ENCODE measurements at regions not wholly inside any gene's neighbourhood (a gene's known extent, or its start where the extent isn't known, plus 50 kb on each side); places are given as distances from the start of the nearest gene placed in this dataset.

GRCh38 chr16:73285436-73286201 is 237.7 kb upstream of the ZFHX3 start:
- intact Hi-C loops (cut with micrococcal nuclease) = no loop called here

DNA sequence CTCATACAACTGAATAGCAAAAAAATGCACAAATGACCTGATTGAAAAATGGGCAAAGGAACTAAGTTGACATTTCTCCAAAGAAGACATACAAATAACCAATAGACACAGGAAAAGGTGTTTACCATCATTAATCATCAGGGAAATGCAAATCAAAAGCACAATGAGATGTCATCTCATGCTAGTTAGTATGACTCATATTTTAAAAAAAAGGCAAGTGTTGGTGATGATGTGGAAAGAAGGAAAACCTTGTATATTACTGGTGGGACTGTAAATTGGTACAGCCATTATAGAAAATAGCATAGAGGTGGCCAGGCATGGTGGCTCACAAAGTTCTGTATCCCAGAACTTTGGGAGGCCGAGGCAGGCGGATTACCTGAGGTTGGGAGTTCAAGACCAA is 232.5 kb upstream of the ZFHX3 start:
- intact Hi-C loops (cut with micrococcal nuclease) = no loop called here

GRCh38 chr16:73279451-73279850 is 231.5 kb upstream of the ZFHX3 start:
- intact Hi-C loops (cut with micrococcal nuclease) = no loop called here

DNA sequence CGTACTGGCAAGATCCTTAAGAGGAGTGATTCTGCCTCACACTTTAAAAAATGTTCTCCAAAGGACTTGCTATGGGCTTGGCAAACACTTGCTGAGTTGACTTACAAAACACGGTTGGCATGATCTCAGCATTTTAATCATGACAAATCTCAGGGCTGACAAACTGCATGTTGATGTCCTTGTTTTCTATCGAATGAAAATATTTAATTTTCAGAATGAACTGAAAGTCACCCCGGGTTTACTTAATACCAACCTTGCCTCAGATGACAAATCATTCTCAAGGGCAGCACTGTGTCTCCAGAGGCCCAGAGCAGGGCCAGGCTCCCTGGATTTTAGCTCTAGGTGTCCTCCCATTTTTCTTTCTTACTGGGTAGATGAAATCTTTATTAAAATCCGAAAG is 229.1 kb upstream of the ZFHX3 start:
- intact Hi-C loops (cut with micrococcal nuclease) = no loop called here

DNA sequence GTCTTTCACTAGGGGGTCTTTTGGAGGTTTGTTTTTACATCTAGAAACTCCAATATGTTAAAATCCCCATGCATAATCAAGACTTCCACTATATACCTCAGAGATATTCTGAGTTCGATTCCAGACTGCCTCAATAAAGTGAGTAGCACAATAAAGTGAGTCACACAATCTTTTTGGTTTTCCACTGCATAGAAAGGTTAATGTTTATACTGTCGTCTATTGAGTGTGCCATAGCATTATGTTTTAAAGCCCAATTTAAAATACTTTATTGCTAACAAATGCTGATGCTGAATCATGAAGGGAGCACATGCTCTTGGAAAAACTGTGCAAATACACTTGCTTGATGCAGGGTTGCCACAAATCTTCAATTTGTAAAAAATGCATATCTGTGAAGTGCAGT is 227.5 kb upstream of the ZFHX3 start:
- intact Hi-C loops (cut with micrococcal nuclease) = no loop called here

DNA sequence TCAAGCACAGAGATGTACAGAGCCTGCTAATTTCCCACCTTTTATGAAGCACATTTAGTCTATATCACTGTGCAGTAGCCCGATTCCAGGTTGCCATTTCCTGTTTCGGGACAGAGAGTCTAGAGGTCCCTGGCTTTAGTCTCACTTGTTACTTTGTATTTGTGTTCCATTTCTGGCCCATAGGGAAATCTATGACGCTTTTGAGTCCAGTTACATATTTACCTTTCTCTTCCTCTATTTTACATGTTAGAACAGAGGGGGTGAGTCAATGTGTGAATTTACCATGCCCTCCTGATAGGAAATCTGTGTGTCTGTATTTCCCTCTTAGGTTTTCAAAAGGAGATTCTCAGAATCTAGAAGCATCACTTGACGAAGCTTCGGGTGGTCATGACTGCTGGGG is 227.1 kb upstream of the ZFHX3 start:
- intact Hi-C loops (cut with micrococcal nuclease) = no loop called here

- intact Hi-C loops (cut with micrococcal nuclease) = no loop called here
Observed at GRCh38 chr16:73274140-73274539, 226.2 kb upstream of the ZFHX3 start.

- intact Hi-C loops (cut with micrococcal nuclease) = no loop called here
Observed at GRCh38 chr16:73268366-73268993, 220.6 kb upstream of the ZFHX3 start.

DNA sequence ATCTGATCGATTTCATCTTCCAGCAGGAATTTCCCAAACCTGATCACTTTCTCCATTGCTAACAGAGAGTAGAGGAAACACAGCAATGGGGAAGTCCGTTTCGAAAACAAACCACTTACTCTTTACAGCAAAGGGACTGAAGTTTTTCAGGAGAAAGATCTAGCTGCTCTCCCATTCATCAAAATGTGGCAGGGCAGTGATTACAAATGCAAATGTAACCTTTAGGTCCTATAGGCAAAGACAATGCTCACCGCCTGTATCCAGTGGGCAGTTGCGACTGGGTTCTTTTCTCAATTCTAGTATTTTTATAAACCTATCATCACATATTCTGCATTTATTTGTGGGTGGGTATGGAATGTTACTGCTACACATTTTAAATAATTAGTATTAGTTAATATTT is 218.0 kb upstream of the ZFHX3 start:
- intact Hi-C loops (cut with micrococcal nuclease) = no loop called here

DNA sequence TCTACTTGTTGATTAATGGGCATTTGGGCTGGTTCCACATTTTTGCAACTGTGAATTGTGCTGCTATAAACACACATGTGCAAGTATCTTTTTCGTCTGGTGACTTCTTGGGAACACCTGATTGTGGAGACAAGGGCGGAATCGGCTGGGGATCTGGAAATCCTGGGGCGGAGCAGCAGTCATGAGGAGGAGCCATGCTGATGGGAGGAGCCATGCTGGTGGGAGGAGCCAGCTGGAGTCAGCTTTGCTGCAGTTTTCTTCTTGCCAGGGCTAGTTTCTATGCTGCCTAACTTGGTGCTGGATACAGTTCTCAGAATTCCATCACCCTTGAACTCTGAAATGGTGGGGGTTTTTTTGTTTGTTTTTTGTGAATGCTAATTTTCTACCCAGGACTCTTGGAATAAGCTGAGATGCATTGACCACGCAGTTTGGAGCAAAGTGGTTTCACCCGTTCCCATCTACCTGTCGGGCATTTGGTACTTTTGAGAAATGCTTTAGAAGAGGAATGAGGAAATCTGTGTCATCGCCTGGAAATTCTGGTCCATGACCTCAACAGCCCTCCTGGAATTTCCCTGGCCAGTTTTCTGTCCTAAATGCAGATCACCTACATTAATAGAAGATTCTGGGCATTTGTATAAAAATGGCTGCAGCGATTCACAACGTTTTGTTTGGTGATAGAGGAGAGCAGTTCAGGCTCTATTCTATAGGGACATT is 217.4 kb upstream of the ZFHX3 start:
- intact Hi-C loops (cut with micrococcal nuclease) = no loop called here

- intact Hi-C loops (cut with micrococcal nuclease) = no loop called here
Observed at GRCh38 chr16:73262931-73263330, 215.0 kb upstream of the ZFHX3 start.

GRCh38 chr16:73255031-73255430 is 207.1 kb upstream of the ZFHX3 start:
- intact Hi-C loops (cut with micrococcal nuclease) = no loop called here

DNA sequence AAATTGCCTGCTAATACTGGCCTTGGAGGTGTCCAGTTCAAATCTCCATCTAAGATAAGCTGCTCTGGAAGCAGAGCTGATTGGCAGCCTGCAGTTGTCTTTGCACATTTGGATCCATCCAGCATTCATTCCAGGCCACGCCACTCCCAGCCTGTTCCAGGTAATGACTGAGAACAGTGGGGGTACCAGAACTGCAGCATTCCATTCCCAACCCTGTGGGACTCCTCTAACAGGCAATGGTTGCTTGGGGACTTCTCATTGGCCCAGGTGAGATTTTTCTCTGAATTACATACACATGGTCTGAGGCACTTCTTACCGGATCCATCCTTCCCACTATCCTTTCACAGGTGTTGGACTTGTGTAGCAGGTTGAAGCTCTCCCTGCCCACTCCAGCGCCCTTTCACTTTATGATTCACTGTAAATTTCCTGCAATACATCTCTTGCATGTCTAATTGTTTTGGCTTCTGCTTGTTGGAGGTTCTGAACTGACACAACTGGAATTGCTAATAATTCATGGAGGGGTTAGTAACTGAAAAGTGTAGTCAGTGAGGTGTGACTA is 206.1 kb upstream of the ZFHX3 start:
- intact Hi-C loops (cut with micrococcal nuclease) = no loop called here

GRCh38 chr16:73252446-73252845 is 204.5 kb upstream of the ZFHX3 start:
- intact Hi-C loops (cut with micrococcal nuclease) = no loop called here

- intact Hi-C loops (cut with micrococcal nuclease) = no loop called here
Observed at GRCh38 chr16:73251608-73252007, 203.7 kb upstream of the ZFHX3 start.

DNA sequence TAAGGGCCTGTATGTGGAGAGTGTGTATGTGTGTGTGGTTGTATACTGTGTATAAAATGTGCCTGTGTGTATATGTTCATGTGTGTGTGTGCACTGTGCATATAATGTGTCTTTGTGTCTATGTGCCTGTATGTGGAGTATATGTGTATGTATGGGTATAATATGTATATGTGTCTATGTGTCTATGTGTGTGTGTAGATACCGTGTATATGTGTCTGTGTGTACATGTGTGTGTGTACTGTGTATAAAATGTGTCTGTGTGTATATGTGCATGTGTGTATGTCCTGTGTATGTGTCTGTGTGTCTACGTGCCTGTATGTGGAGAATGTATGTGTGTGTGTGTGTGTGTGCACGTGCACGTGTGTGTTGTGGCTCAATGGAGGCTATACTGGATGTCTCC is 200.4 kb upstream of the ZFHX3 start:
- intact Hi-C loops (cut with micrococcal nuclease) = no loop called here

DNA sequence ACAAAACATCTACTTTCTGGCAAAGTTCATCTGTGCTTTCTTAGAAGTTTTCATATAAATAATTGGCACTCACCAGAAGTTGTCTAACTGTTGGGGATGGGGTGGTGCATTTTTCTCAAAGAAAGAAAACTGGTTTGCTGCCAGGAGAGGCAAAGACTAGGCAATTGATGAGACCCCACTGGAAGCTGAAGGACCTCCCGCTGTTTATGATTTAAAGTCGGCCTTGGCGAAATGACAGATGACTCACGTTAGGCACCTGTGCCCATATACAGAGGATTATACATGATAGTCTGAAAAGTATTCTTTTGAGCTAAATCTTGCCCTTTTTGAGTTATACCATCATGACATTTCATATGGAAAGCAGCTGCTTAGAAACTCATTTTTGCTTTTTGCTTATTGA is 193.0 kb upstream of the ZFHX3 start:
- intact Hi-C loops (cut with micrococcal nuclease) = no loop called here

- intact Hi-C loops (cut with micrococcal nuclease) = no loop called here
Observed at GRCh38 chr16:73237601-73238000, 189.7 kb upstream of the ZFHX3 start.

DNA sequence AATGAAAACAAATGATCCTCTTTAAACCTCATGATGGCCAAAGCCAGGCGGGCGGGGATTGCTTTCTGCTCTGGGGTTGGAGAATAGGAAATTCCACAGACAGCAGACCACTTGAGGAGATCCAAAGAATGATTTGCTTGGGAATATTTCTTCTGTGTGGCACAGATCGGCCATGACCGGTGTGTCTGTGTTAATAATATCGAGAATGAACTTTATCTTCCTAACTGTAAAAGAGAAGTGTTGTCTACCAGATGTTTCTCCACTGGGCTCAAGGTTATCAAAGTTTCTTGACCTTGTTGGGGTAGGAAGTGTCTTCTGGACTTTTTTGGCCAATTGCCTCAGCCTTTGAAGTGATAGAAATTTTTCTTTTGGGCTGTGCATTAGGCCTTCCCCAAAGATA is 186.6 kb upstream of the ZFHX3 start:
- intact Hi-C loops (cut with micrococcal nuclease) = no loop called here

- intact Hi-C loops (cut with micrococcal nuclease) = no loop called here
Observed at GRCh38 chr16:73233846-73234424, 186.0 kb upstream of the ZFHX3 start.

DNA sequence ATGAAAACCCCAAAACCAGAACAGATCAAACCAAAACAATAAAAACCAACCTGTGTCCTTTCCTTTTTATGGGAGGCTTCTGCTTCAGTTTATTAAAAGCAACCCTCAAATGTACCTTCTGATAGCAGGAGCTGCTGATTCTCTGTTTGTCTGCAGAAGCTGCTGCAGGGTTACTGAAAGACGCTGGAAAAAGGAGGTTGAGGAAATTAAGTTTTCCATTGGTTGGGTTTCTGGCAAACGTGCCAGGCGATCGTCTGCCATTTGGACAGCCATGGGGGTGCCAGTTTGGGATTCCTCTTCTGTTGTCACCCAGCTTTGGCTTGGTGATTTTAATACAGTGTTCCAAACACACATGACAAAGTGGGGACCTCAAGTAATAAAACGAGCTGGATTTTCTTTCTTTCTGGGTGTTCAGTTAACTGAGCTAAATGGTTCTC is 185.4 kb upstream of the ZFHX3 start:
- intact Hi-C loops (cut with micrococcal nuclease) = no loop called here
